ENCODE measurements at regions not wholly inside any gene's neighbourhood (a gene's known extent, or its start where the extent isn't known, plus 50 kb on each side); places are given as distances from the start of the nearest gene placed in this dataset.
A peak's percentile ranks its signal among the peaks of the same experiment; 100 is the strongest.

- ChIA-PET POLR2A (no interaction called here), CTCF (interaction anchor here (0.6 to 1.8 kb wide), 15 partner anchors 8 to 1041 kb away, joined by 3 to 8 read pairs (median 3); no protein-coding TSS in a partner anchor)
- Histone ChIP-seq H3K27ac (ENCODE audit: low read depth, low read length) (no peak overlapping the region), H3K9me3 (ENCODE audit: control insufficient read depth, insufficient read depth, low read length) (no peaks in the 10 kb centered on the region), H3K4me3 (ENCODE audit: low read depth, low read length) (no peak overlapping the region), H3K27me3 (ENCODE audit: control insufficient read depth, insufficient read depth, low read length) (no peaks in the 10 kb centered on the region)
- peak; percentile 79 for TF ChIP-seq CTCF (IDR thresholded peaks at IDR 0.05; ENCODE audit: low read depth, low read length)
- DNase-seq (ENCODE audit: low read depth, low spot score): no peak
Measured at GRCh38 chr21:30044447-30045064, 104.8 kb upstream of the GRIK1 start.

GRCh38 chr21:30042443-30042842 is 102.6 kb upstream of the GRIK1 start:
- POLR2A ChIA-PET: no interaction called here
- CTCF ChIA-PET: no interaction called here
- no peak overlapping the region for H3K4me3 ChIP-seq (ENCODE audit: low read depth, low read length)
- H3K9me3 ChIP-seq (ENCODE audit: control insufficient read depth, insufficient read depth, low read length): no peaks in the 10 kb centered on the region
- no peaks in the 10 kb centered on the region for H3K27me3 ChIP-seq (ENCODE audit: control insufficient read depth, insufficient read depth, low read length)
- no peak for DNase-seq (ENCODE audit: low read depth, low spot score)
- H3K27ac ChIP-seq (ENCODE audit: low read depth, low read length): no peak overlapping the region
- no peak for TF ChIP-seq CTCF (IDR thresholded peaks at IDR 0.05; ENCODE audit: low read depth, low read length)

GRCh38 chr21:30033441-30033840 is 93.6 kb upstream of the GRIK1 start:
- no peak for DNase-seq (ENCODE audit: low read depth, low spot score)
- Histone ChIP-seq H3K4me3 (ENCODE audit: low read depth, low read length) (no peak overlapping the region), H3K9me3 (ENCODE audit: control insufficient read depth, insufficient read depth, low read length) (peaks cover 4% of the 10 kb centered on the region; the same call in 1 of the 2 replicates), H3K27ac (ENCODE audit: low read depth, low read length) (no peak overlapping the region), H3K27me3 (ENCODE audit: control insufficient read depth, insufficient read depth, low read length) (no peaks in the 10 kb centered on the region)
- ChIA-PET CTCF (no interaction called here), POLR2A (no interaction called here)
- no peak for TF ChIP-seq CTCF (IDR thresholded peaks at IDR 0.05; ENCODE audit: low read depth, low read length)

- H3K4me3 ChIP-seq (ENCODE audit: low read depth, low read length): no peak overlapping the region
- ChIA-PET CTCF (no interaction called here), POLR2A (no interaction called here)
- TF ChIP-seq CTCF (IDR thresholded peaks at IDR 0.05; ENCODE audit: low read depth, low read length): no peak
- DNase-seq (ENCODE audit: low read depth, low spot score): no peak
- no peaks in the 10 kb centered on the region for H3K27me3 ChIP-seq (ENCODE audit: control insufficient read depth, insufficient read depth, low read length)
- peaks cover 4% of the 10 kb centered on the region; the same call in 1 of the 2 replicates for H3K9me3 ChIP-seq (ENCODE audit: control insufficient read depth, insufficient read depth, low read length)
- no peak overlapping the region for H3K27ac ChIP-seq (ENCODE audit: low read depth, low read length)
Measured at GRCh38 chr21:30030416-30030815, 90.6 kb upstream of the GRIK1 start.

- Histone ChIP-seq H3K9me3 (ENCODE audit: control insufficient read depth, insufficient read depth, low read length) (peaks cover 3% of the 10 kb centered on the region; the same call in 1 of the 2 replicates), H3K27ac (ENCODE audit: low read depth, low read length) (no peak overlapping the region), H3K27me3 (ENCODE audit: control insufficient read depth, insufficient read depth, low read length) (no peaks in the 10 kb centered on the region), H3K4me3 (ENCODE audit: low read depth, low read length) (no peak overlapping the region)
- POLR2A ChIA-PET: no interaction called here
- CTCF ChIA-PET: interaction anchor here (0.9 kb wide), 1 partner anchor 15 kb away, joined by 3 read pairs; no protein-coding TSS in a partner anchor
- no peak for TF ChIP-seq CTCF (IDR thresholded peaks at IDR 0.05; ENCODE audit: low read depth, low read length)
- no peak for DNase-seq (ENCODE audit: low read depth, low spot score)
Measured at GRCh38 chr21:30028537-30028936, 88.7 kb upstream of the GRIK1 start.

Data from AG04450 (cell line).